SU-DHL-6 (cell line): ENCODE measurements at regions not wholly inside any gene's neighbourhood (a gene's known extent, or its start where the extent isn't known, plus 50 kb on each side); places are given as distances from the start of the nearest gene placed in this dataset.

Experiments used
- EZH2phosphoT487 ChIP-seq: fragments of 200-600 bp; sonication (generic), shearing (Covaris generic); conservative IDR thresholded peaks from 2 replicates; pipeline ENCODE4 v1.6.1; 2018; ENCODE audit warnings: mild to moderate bottlenecking, antibody characterized with exemption, low read length, moderate library complexity, mixed read lengths
- TF ChIP-seq, protein P1 (sequence below): fragments of 200-600 bp; sonication (generic); IDR thresholded peaks from one replicate; pipeline ENCODE4 v1.5.1; 2017; ENCODE audit warnings: antibody characterized with exemption, mild to moderate bottlenecking, low read length, moderate library complexity; ENCODE audit not compliant: insufficient read depth, poor library complexity, severe bottlenecking

DNA sequence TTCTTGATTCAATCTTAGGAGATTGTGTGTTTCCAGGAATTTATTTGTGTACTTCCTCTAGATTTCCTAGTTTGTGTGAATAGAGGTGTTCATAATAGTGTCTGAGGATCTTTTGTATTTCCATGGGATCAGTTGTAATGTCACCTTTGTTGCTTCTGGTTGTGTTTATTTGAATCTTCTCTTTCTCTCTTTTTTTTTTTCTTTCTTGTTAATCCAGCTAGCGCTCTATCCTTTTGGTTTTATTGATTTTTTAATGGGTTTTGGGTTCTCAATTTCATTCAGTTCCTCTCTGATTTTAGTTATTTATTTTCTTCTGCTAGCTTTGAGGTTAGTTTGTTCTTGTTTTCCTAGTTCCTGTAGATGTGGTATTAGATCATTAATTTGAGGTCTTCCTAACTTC, 242.5 kb downstream of the SEC23A start:
- TF ChIP-seq, protein P1, sequence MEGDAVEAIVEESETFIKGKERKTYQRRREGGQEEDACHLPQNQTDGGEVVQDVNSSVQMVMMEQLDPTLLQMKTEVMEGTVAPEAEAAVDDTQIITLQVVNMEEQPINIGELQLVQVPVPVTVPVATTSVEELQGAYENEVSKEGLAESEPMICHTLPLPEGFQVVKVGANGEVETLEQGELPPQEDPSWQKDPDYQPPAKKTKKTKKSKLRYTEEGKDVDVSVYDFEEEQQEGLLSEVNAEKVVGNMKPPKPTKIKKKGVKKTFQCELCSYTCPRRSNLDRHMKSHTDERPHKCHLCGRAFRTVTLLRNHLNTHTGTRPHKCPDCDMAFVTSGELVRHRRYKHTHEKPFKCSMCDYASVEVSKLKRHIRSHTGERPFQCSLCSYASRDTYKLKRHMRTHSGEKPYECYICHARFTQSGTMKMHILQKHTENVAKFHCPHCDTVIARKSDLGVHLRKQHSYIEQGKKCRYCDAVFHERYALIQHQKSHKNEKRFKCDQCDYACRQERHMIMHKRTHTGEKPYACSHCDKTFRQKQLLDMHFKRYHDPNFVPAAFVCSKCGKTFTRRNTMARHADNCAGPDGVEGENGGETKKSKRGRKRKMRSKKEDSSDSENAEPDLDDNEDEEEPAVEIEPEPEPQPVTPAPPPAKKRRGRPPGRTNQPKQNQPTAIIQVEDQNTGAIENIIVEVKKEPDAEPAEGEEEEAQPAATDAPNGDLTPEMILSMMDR = no peak
- no peak for TF ChIP-seq EZH2phosphoT487
